Left forelimb (tissue), 1 donor: ENCODE measurements at regions not wholly inside any gene's neighbourhood (a gene's known extent, or its start where the extent isn't known, plus 50 kb on each side); places are given as distances from the start of the nearest gene placed in this dataset.

Source experiments
- DNase-seq: peaks from one replicate; pipeline ENCODE4 v3.0.0-alpha.2; 2018; ENCODE audit warnings: low spot score

DNA sequence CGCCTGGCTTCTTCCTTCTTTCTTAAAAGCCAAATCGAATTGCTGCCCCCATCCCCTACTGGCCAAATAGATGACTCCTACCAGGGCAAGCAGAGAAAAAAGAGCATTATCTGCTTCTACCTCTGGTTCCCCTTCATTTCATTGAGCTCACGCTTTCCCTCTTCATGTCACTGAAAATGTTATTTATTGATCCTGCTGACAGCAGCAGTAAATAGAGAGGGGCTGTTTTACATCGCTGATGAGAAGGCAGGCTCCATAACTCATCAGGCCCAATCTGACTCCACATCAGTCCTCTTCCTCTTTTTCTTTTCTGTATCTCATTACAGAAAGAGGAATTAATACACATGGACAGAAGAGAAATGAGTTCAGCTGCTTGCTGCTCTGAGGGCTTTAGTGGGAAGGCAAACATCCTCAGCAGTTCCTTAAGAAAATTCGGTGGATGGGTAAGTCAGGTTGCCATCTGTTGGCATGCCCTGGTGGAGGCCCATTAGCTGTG, 904.1 kb downstream of the KCNMA1 start:
- no peak for DNase-seq

DNA sequence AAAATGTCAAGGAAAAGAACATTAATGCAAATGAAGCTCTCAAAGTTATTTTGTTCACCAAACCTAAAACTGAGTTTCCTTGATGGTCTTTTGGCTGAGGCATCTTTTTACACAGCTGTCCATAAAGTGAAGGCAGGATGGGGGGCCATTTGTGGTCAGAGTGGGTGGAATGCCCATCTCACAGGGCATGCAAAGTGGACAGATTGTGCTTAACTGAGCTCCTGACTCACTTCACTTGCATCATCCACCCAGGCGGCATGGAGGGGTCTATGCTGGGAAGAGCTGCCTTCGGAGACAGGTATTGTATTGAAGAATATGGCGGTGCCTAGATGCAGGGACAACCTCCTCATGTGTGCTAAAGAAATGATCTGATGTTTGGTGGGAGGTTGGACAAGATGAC, 905.3 kb downstream of the KCNMA1 start:
- no peak for DNase-seq

GRCh38 chr10:76729841-76730487, 907.6 kb downstream of the KCNMA1 start:
- DNase-seq: no peak

GRCh38 chr10:76729346-76729745, 908.3 kb downstream of the KCNMA1 start:
- DNase-seq: no peak

DNA sequence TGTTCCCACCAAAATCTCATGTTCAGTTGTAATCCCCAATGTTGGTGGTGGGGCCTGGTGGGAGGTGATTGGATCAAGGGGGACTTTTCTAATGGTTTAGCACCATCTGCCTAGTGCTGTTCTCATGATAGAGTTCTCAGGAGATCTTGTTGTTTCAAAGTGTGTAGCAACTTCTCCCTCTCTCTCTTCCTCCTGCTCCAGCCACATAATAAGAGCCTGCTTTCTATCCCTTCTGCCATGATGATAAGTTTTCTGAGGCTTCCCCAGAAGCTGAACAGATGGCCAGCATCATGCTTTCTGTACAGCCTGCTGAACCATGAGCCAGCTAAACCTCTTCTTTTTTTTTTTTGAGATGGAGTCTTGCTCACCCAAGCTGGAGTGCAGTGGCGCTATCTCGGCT, 910.6 kb downstream of the KCNMA1 start:
- no peak for DNase-seq

DNA sequence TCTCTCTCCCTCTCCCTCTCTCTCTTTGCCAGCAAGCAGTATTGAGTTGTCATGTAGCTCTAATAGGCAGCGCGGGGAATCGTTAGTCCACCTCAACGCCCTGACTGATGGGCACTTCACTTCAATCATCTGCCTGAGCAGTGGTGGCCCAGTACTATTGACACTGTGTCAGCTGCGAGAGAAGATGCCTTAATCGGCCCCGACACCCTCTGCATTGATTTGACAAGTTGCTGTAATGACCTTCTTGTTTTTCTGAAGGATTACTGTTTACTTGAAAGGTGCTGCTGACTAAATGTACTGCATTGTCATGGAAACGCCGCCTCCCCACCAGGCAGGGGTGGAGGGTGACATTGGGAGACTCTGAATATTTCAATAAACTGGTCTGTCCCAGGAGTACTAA, 913.8 kb downstream of the KCNMA1 start:
- DNase-seq: no peak

DNA sequence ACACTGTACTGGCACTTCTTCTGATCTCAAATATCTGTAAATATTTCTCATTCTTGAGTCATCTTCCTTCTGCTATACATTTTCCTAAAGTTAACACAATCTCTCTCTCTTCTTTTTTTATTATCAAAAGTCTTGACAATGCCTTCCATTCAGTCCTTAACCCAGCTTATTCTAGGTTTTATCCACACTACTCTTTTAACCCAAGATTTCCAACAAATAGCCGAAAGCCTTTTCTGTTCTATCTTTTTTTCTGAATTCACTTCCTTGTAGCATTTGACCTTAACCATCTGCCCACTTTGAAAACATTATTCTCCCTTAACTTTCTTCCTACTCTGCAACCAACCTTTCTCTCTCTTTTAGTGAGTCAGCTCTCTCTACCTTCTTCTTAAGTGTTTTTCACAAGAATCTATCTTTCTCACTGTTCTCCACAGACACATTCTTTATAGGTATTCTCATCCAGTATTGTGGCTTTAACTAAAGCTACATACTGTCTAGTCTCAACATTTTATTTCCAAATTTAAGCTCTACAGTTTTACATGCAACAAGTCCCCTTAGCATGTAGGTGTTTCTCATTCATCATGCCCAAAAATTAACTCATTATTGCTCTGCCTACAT, 915.6 kb downstream of the KCNMA1 start:
- no peak for DNase-seq

DNA sequence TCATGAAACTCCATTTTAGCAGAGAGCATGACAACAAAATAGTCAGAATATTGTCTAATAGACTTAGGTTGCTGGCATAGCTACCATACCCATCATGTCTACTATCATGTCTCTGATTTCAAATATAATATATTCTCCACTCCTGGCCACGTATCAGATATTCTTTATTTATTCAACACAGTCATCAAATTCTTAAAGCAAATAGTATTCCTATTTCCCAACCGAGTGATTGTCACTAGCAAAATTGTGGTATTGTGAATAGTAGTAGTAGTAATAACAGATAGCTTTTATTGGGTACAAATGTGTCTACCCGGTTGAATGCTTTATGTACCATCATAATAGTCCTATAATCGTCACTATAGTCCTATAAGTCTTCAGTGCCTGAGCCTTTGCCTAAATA, 918.6 kb downstream of the KCNMA1 start:
- no peak for DNase-seq

GRCh38 chr10:76717141-76717540, 920.5 kb downstream of the KCNMA1 start:
- no peak for DNase-seq

GRCh38 chr10:76711222-76711997, 926.2 kb downstream of the KCNMA1 start:
- no peak for DNase-seq

DNA sequence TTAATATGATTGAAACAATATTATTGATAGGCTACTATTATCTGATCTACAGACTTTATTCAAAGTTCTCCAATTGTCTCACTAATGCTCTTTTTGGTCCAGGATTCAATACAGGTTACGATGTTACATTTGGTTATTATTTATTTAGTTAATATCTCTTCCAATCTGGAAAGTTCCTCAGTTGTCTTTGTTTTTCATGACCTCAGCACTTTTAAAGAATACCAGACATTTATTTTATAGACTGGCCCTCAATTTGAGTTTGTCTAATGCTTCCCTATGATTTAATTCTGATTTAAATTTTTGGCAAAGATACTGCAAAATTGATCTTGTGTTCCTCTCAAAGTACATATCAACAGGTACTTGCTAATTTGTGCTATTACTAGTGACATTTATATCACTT, 937.4 kb downstream of the KCNMA1 start:
- DNase-seq: no peak

GRCh38 chr10:76697923-76698322, 939.7 kb downstream of the KCNMA1 start:
- DNase-seq: no peak

DNA sequence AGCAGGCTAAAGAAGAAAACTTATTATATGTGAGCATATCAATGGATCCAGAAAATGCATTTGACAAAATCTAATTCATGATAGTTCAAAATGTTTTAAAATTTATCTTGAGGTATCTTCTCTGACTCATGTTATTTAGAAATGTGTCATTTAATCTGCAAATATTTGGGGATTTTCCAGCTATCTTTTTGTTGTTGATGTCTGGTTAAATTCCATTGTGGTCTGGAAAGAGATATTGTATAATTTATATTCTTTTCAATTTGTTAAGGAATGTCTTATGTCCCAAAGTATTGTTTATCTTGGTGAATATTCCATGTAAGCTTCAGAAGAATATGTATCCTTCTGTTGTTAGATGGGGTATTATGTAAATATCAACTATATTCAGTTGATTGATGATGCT, 942.5 kb downstream of the KCNMA1 start:
- no peak for DNase-seq

DNA sequence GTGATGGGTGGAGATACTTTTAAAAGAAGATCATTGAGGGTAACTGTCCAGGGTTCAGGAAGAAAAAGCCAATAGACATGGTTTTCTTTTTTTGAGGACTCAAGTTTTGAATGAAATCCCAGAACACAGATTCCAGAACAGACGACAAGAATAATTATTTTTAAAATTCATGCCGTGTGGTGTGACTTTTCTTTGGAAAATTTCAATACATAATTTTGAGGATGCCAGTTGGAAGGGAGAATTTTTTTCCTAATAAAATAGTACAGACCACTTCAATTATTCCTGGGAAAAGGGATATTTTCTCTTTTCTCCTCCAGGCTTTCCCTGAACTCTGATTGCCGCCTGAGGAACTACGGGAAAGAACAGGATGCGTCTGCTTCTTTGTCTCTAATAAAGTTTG, 951.4 kb downstream of the KCNMA1 start:
- DNase-seq: no peak

GRCh38 chr10:76684968-76685367, 952.6 kb downstream of the KCNMA1 start:
- DNase-seq: no peak

GRCh38 chr10:76681153-76681552, 956.5 kb downstream of the KCNMA1 start:
- no peak for DNase-seq

GRCh38 chr10:76679030-76679429, 958.6 kb downstream of the KCNMA1 start:
- no peak for DNase-seq

DNA sequence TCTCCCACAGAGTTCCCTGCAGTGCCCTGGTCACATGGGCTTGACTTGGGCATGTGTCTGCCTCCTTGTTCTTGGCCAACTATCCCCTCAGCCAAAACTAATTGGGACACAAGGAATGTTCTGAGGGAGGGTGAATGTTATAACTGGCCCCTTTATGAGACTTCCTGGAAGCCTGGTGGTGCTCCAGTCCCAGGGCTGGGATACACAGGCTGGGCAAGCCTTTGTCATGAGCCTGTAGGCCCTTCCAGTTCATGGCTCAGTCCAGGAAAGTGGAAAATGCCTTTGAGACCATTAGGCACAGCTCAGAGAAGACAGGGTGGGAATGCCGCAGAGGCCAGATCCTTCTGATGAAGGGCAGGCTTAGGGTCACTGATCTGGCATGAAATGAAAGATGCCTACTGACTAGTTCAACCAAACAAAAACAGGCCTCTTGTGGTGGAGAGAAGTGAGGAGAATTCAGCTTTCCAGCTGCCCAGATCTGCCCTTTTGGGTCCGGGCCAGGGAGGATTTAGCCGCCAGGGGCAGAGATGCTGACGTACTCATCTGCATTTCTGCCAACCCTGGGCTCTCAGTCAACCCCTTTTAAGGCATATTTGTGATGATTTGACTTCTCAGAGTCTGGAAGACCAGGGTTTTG, 961.5 kb downstream of the KCNMA1 start:
- peak; percentile 76 for DNase-seq

DNA sequence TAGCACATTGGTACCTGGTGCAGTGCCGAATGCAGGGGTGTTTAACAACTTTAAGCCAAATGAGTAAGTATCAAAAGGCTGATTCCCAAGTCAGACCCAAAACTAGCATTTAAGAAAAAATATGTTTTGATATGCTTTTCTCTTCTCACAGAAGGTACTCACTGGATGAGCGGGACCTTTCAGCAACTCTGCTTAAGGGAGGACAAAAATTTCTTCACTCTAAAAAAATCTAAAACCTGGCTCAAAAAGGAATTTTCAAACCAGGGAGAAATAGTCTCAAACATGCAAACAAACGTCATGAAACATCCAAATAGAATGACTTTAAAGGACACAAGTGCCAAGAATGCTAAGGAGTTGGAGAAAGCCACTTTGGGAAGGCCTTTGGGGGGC, 962.1 kb downstream of the KCNMA1 start:
- no peak for DNase-seq

DNA sequence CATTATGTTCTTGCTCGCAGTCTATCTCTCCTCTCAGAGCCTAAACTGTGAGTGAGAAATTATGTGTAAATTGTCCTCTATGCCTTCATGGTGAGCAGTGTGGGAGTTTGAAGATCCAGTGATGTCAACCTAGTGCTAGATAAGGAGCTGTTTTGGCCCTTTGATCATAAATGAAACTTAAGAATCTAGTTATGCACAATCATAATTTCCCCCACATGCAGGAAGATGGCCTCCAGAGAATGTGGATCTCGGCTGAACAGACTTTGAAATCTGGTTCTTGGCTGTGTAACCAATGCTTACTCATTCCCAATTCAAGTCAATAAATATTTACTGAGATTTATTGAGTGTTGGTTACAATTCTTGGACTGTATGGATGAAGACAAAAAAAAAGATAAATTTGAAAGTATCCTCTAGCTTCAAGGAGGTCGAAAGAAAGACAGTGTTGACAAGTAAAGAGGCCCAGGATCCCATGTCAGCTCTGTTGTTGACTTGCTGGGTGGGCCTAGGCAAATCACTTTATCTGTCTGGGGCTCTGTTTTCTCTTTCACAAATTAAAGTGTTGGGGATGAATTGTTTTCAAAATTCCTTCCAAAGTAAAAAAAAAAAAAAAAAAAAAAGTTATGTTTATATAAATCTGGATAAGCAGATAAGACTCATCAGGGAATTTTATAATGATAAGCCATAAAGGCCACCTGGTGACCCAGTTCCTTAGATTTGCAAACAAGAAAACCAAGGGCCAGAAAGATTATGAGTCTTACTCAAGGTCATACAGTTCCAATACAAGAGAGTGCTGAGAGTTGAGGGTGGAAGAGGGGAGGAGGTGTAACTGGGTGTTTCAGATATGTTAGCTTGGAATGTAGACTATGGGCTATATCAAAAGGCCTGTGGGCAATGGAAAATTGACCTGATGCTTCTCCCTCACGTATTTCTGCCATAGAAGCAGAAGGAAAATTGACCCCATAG, 969.9 kb downstream of the KCNMA1 start:
- no peak for DNase-seq

DNA sequence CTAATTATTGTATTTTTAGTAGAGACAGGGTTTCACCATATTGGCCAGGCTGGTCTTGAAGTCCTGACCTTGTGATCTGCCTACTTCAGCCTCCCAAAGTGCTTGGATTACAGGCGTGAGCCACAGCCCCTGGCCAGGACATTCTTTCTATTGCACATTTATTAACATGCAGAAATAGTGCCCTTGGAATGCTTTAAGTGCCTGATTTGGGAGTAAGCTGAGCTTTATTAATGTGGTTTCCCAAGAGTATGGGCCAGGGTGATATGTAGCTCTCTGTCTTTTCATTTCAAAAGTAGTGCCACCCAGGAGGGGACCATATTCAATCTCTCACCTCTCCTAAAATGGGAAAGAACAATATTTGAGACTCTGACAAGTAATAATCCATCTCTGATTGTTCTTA, 970.7 kb downstream of the KCNMA1 start:
- DNase-seq: no peak

GRCh38 chr10:76665029-76665428, 972.6 kb downstream of the KCNMA1 start:
- DNase-seq: no peak
